HG02884 (cell line): ENCODE measurements at regions not wholly inside any gene's neighbourhood (a gene's known extent, or its start where the extent isn't known, plus 50 kb on each side); places are given as distances from the start of the nearest gene placed in this dataset.

Source experiments
- ATAC-seq: cut with Tn5 transposase; IDR thresholded peaks from one replicate; pipeline ENCODE4 v1.9.1; 2021; ENCODE audit warnings: mild to moderate bottlenecking, moderate library complexity; ENCODE audit not compliant: unreplicated experiment

DNA sequence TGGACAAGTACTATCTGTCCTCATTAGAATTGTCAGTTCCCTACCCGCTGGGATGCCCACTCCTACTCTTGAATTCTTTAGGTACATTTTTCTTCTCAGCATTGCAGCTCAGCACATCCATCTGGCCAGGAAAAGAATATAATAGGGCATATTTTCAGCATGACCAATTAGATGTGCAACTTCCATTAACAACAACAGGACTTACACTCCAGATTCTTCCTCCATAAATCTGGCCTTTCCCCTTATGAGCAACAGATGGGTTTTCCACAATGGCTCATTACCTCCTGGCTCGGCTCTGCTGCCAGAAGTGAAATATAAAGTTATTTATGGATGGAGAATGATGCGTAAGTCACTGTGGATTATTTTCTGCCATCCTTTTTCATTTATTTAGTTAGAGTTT lies 443.8 kb upstream of the TGFBR2 start:
- no peak for ATAC-seq

DNA sequence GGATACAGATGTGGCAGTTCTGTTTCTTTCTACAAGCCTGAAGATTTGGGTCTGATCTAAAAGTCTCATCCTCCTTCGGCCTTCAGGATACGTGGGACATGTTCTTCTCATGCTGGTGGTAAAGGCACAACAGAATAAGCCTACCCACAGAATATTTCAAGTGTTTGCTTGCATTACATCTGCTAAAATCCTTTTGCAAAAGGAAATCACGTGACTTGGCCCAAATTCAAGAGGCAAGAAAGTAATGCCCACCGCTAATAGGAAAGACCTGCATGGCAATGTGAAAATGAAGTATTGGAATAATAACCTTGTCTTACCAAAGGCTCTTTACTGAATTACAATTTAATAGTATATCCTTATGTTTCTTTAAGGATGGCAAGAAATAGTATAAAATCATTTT lies 439.9 kb upstream of the TGFBR2 start:
- ATAC-seq, result no peak

DNA sequence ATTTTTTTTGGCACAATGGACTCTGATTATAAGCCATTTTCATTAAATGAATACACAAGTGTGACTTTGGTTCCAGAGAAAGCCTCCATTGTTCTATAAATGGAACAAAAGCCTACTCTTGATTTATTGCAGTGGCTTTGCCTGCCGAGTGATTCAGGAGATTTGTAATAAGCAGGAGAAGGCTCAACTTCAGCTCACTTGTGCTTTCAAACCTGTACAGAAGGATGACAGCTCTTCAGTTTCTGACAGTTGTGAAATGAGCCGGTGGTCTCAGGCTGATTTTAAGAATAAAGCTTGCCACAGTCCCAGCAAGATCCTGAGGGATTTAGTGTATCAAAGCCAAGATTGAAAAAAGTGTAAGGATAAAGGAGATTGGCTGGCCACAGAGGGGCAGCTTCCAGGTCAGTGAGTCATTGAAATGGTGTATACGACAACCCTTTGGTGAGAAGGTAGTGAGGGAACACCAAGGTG lies 438.8 kb upstream of the TGFBR2 start:
- no peak for ATAC-seq

DNA sequence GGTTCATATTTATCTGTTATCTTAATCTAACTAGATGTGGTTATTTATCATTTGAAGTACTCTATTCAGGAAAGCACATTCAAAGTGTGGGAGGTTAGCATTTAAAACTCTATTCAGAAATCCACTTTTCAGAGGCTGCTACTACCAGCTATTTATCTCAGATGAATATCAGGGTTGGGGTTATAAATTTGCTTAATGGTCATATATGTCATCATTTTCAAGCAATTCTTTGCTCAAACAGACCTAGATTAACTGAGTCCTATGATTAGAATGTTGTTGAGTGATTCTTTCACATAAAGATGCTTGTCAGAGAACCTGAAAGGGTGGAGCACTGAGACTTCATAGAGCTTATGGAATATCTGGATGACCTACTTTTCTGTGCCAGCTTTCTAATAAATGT lies 436.9 kb upstream of the TGFBR2 start:
- no peak for ATAC-seq

DNA sequence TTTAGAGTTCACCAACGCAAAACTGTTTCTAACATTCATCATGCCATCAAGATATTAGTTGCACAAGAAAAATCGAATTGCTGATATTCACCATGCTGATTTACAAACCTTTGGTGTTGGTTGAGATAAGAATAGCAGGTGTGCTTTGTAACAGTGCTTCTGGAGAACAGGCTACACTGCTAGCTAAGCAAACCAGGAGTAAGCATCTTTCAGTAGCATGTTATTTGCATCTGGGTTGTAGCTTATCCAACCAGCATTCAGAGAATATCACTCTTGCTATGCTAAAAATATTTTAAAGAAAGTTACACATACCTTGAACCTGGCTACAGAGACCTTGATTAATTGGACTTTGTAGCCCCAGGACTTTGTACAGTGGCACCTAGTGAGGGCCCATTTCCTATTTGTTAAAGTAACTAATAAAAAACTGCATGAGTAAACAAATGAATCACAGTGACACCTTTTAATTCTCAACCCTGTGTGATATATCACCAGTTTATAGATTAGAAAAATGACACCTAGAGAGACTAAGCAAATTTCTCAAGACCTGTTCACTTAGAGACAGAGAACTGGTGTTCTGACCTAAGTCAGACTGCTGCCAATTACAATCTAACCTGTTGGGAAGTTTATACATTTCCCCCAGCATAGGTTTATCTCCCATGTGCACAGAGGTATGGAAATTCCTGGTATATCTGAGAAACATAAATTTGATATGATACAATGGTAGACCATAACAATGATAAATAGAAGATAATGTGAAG lies 435.5 kb upstream of the TGFBR2 start:
- no peak for ATAC-seq

DNA sequence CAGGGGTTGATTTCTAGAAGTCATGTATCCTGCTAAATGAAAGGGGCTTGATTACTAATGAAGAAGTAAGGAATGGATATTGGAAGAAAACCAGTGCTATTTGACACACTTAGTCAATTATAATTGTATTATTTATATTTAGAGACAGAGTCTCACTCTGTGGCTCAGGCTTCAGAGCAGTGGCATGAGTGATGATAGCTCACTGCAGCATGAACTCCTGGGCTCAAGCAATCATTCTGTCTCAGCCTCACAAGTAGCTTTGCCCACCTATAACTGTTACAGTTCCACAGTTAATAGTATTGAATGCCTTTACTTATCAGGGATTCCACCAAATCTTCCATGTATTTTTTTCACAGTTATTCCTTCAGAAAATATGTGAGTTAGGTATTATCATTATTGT lies 432.0 kb upstream of the TGFBR2 start:
- no peak for ATAC-seq

DNA sequence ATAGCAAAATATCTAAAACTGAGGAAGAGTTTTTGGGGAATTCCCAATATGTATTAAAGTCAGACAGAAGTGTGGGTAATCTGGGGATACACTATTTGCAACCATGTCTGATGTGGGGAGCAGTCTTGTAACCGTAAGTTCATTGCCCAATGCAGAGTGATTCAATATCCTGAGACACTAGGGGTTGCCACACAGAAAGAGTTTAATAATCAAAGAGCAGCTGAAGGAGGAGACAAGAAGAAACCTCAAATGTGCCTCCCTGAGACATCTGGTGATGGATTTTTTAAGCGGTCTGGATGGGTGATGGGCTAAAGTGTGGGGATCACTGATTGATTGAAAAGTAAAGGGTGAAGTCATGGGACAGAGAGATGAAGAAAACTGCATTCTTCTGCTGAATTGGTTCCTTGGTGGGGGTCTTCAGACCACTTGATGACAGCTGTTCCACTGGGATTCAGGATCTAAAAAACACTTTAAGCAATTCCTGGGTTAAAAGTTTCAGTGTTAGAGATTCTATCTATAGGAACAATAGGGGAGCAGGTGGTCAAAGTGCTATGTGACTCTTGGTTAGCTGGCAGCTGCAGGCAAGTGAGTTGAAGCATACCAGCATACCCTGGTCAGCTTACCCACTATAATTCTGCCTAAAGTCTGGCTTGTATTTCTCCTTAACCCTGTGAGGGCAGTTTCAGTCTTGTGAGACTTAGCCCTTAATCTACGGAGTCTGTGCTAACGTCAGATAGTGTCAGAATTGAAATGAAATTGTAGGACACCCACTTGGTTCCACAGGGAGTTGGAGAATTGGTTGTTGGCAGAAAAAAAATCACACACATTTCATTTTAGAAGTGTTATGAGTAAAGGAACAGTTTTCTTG lies 425.9 kb upstream of the TGFBR2 start:
- ATAC-seq, result no peak

DNA sequence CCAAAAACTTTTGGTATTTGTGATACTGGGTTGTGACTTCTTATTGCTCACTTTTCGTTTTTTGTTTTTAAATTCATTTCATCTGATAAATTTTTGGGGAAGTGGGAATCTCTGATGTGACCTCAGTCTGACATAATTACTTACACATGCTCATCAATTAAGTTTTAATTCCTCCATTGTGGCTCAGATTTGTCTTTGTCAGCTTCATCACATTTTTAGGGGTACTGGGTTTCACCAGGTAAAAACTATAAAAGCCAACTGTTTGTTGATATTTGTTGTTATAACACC lies 425.3 kb upstream of the TGFBR2 start:
- no peak for ATAC-seq

DNA sequence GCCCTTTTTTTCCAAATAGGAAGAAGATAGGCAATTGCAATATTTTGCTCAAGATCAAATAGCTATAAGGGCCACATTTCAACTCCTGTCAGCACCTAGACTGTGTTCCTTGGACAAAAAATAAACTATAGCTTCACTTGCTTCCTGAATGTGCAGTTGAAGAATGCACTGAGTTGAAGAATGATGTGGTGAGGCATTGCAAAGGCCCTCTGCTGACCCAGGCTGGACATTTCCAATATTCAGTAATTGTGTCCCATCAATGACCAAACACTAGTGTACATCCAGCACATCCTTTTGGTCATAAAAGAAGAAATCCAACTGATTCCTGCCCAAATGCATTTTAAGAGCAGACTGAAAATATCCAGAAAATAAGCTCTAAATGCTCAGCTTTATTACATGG lies 424.8 kb upstream of the TGFBR2 start:
- ATAC-seq, result no peak

DNA sequence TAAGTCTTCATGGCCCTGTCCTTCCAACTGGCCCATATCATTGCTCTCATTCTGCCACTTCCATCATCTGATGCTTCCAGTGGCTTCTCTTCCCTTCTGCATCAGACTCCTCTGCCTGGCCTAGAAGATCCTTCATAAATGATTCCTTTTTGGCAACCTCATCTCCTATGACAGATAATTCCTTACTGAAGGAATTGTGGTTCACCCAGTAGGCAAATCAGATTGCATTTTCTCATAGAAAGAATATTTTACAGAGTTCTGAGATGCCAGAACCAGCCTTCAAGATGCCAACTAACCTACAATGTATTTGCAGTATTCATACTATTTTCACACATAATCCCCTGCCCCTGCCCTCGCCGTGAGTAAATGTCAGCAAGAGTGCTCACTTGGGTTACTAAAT lies 423.0 kb upstream of the TGFBR2 start:
- ATAC-seq, result no peak

DNA sequence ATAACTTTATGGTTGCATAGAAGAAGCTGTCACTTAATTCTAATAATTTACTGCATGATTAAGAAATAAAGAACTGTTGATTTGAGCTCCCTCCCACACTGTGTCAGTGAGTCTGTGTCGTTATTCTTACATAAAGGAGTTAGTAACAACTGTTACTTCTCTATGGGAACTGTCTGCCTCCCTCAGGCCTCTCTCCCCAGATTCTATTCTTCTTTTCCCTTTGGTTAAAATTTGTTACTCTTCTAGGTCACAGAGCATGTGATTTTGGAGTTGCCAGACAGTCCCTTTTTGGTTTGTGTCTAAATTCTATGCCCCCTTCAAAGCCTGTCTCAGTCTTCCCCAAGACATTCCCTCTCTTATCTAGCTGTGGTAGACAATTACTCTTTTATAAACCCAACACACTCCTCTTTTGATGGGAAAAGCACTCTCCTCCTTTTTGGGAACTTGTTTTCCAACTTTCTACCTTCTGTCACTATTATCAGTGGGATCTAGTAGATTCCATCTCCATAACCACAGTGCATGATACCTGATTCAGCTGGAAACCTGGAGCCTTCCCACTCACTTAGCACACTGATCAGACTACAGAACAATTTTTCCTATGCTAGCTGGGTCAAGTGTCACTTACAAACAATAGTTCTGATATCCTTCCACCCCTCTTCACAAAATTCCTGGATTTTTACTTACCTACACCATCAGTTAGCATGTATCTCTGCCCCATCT lies 422.1 kb upstream of the TGFBR2 start:
- ATAC-seq, result no peak

DNA sequence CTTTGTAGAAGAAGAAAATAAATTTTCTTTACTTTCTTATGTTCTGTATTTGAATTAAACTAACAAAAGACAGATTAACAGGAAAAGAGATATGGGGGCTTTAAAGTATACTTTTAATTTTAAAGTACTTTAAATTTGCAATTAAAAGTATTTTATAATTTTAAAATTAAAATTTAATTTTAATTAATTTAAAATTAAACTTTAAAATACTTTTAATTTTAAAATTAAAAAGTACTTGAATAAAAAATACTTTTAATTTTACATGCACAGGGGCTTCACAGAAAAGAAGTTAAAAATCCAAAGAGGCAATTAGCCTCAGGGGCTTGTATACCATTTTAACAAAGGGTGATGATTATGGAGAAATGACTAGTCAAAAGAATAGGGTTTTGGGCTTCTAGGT lies 420.5 kb upstream of the TGFBR2 start:
- ATAC-seq, result no peak

DNA sequence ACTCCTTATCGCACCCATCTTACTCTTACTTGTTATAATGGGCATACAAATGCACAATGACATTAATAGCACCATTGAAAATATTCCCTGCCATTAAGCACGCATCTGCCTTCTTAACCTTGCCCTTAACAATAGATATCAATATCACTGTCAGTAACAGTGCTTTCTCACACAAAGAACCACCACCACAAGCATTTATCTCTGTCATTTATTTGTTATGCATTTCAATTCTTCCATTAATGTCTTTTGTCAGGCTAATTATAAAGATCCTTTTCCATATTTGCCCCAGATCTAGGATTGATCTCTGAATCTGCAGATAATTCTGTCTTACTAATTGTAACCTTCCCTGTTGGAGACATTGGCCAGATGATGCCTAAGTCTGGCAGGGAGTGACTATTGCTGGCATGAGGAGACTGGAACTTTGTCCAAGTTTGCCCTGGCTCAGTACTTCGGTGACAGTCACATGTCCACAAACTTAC lies 419.6 kb upstream of the TGFBR2 start:
- no peak for ATAC-seq

DNA sequence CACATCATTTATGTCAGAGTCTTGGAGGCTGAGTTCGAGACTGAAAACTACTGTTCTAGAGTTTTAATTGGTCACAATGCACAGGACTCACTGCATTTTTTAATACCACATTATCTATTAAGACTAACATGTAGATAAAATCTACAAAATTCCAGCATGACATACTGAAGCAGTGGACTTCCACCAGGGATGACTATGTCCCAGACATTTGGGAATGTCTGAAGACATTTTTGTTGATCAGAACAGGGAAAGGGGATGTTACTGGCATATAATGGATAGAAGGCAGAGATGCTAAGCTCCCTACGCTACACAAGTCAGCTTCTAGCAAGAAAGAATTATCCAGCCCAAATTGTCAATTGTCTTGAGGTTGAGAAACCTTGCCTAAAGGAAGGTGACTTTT lies 419.0 kb upstream of the TGFBR2 start:
- no peak for ATAC-seq

DNA sequence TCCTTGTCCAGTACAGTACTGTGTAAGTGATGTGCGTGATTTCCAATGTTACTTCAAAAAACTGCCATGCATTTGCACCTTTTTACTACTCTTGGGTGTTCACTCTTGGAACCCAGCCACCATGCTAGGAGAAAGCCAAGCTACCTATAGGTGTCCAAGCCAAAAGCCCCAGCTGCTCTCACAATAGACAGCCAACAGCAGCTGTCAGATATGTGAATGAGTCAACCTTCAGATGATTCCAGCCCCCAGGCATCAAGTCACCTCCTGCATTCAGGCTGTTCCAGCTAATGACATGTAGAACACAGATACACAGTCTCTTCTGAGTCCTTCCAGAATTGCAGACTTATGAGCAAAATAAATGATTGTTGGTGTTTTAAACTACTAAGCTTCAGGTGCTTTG lies 417.7 kb upstream of the TGFBR2 start:
- ATAC-seq, result no peak

DNA sequence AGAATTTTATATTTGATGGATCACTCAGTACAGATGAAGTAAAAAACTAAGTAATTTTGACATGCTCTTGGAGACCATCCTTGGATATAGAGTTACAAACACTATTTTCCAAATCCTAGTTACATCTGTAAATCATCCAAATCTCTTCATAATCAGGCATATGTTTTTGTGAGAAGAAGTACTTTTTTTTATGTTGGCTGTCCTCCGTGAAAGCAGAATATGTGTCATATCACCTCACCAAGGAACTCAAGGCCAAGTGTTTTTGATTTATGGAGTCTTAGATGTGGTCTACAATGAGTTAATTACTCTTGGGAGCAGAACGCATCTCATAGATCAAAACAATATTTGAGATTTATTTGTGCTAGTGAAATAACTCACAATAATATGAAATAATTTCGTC lies 416.5 kb upstream of the TGFBR2 start:
- ATAC-seq, result no peak

DNA sequence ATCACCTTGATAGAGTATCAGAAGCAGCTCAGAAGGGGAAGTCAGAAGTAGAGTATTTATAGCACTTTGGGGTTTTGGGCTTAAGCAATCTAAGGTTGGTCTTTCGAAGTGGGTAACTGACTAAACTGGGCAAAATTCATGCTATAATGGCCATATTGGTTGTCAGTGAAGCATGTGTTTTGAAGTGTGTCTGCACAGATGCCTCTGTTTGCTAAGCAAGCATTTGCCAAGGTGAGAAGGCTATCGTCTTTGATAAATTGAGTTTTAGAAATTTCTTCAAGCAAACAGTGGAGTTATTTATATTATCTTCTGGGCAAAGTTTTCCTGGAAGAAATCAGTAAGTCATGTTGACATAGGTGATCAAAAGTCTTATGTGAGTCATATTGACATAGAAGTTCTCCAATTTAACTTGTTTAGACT lies 412.8 kb upstream of the TGFBR2 start:
- no peak for ATAC-seq

DNA sequence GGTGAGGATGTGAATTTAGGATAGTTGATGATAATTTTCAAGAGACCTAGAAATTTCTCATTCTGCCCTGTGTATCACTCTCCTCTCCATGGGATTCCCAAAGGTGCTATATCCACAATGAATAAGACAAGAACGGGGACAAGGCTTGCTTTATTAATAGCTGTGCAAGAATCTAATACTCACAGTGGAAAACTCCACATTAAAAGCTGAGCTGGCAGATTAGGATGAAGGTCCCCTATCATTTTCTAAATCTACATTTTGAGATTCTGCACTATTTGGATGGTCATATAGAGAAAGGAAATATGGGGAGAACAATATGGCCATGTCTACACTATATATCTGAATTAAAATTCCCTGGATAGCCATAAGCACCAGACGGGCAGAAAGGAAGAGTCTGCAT lies 411.0 kb upstream of the TGFBR2 start:
- ATAC-seq, result no peak

DNA sequence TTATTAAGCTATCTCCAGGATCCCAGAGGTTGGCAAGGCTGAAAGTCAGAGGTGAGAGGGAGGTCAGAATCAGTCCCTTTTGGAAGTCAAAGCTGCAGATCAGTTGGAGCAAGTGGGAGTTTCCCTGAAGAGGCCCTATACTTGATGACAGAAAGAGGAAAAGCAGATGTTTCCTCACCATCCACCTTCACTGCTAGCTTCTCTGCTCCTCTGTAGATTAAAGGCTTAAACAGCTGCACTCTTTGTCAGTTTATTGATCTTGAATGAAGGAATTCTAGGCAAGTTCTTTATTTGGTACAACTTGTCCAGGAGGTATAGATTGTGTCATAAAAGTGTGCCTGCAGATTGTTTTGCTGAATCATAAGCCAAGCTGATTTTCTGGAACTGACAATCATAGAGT lies 408.2 kb upstream of the TGFBR2 start:
- ATAC-seq, result no peak

DNA sequence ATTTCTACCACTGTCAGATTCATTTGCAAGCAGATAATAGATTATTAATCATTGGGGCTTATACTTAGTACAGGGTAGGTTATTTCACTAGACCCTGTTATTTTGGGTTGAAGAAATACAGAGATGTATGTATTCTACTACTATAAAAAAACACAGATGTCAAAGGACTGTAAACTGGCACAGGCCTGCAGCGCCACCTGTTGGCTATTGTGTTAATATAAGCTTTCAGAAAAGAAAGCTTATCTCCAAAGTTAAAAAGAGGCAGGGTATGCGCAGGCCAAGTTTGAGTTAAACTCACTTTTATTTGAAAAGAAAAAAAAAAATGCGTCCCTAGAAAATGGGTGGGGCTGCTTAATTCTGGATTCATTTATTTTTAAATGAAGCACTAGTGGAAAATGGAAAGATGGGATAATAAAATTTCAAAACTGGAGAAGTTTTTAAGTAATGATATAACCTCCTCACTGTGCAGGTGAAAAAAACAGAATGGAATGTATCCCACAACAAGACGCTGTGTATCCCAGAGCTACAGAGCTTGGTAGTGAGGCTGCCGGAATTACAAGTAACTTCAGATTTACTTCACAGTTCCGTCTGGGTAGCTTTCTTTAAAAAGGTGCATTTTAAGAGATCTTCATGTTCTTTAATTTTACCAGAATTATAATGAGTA lies 407.2 kb upstream of the TGFBR2 start:
- peak; percentile 76 for ATAC-seq

DNA sequence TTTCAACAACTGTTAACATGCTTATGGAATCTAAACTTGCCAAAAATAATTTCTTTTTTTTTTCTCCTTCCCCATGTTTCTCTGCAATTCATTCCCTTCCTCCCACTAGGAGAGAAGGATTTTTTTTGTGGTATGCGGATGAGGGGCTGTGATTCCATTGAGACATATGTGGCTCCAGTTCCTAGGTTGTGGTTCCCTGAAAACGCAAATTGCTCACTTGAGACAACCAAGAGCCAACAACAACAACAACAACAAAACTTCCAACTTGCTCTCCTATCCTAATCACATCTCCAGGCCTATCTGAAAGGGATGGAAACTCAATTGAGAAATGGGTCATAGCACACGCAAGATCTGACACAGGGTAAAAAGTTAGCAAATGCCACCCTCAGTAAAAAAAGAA lies 406.5 kb upstream of the TGFBR2 start:
- ATAC-seq, result no peak
